PFSK-1 (cell line): ENCODE measurements at regions not wholly inside any gene's neighbourhood (a gene's known extent, or its start where the extent isn't known, plus 50 kb on each side); places are given as distances from the start of the nearest gene placed in this dataset.

Experiments used
- FOXP2 ChIP-seq: optimal IDR thresholded peaks from 2 replicates; pipeline ENCODE3; 2011; ENCODE audit warnings: borderline replicate concordance, control low read depth, inconsistent platforms; ENCODE audit not compliant: insufficient read depth; ENCODE audit errors: extremely low read length, extremely low read depth
- POLR2AphosphoS5 ChIP-seq: IDR thresholded peaks from 2 replicates; pipeline ENCODE4 v1.6.1; 2012; ENCODE audit warnings: low read depth, mild to moderate bottlenecking, control low read depth, low read length, moderate library complexity
- SIN3A ChIP-seq: IDR thresholded peaks from 2 replicates; pipeline ENCODE4 v1.6.1; 2012; ENCODE audit warnings: mild to moderate bottlenecking, low read length, moderate library complexity, borderline replicate concordance; ENCODE audit not compliant: insufficient read depth
- TAF1 ChIP-seq: IDR thresholded peaks from 2 replicates; pipeline ENCODE4 v1.6.1; 2012; ENCODE audit warnings: low read length, control low read depth, borderline replicate concordance; ENCODE audit not compliant: insufficient read depth
- TF ChIP-seq, protein P1 (sequence below), 2 experiments: IDR thresholded peaks; 2 replicates each; pipeline versions ENCODE4 v1.6.1 to v1.8.0; 2011 to 2012; ENCODE audit warnings: low read depth in 2 of 2, low read length in 2 of 2, control low read depth in 1 of 2, inconsistent platforms in 1 of 2, mild to moderate bottlenecking in 1 of 2, moderate library complexity in 1 of 2; ENCODE audit not compliant: insufficient read depth in 1 of 2

DNA sequence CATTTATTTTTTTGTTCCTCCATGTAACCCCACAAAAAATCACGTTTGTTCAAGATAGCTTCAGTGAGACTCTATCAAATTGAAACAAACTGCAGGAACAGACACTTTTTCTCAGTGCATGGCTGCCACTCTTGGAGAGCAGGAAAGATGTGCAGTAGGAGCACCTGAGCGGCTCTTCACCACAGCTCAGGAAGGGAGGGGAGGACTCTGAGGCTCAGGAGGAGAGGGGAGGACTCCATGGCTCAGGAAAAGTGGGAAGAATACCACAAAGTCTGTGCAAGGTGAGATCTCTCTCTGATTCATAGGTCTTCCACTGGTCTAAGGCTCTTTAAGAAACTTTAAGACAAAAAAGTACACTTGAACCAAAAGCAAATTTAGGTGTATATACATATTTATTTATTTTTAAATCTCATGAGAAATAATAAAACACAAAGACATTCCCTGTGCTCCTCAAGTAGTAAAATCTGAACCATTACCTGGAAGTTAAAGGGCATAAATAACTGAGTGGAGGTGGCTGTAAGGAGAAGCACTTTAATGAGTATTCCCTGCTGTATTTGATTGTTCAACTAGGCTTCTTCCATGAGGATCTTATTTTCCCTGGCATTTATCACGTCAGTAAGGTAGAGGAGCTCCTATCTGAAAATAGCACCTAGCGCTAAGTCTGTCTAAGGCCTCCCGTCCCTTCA lies 69.2 kb upstream of the CCN6 start:
- no peak for TF ChIP-seq POLR2AphosphoS5
- TF ChIP-seq TAF1: no peak
- TF ChIP-seq, protein P1, sequence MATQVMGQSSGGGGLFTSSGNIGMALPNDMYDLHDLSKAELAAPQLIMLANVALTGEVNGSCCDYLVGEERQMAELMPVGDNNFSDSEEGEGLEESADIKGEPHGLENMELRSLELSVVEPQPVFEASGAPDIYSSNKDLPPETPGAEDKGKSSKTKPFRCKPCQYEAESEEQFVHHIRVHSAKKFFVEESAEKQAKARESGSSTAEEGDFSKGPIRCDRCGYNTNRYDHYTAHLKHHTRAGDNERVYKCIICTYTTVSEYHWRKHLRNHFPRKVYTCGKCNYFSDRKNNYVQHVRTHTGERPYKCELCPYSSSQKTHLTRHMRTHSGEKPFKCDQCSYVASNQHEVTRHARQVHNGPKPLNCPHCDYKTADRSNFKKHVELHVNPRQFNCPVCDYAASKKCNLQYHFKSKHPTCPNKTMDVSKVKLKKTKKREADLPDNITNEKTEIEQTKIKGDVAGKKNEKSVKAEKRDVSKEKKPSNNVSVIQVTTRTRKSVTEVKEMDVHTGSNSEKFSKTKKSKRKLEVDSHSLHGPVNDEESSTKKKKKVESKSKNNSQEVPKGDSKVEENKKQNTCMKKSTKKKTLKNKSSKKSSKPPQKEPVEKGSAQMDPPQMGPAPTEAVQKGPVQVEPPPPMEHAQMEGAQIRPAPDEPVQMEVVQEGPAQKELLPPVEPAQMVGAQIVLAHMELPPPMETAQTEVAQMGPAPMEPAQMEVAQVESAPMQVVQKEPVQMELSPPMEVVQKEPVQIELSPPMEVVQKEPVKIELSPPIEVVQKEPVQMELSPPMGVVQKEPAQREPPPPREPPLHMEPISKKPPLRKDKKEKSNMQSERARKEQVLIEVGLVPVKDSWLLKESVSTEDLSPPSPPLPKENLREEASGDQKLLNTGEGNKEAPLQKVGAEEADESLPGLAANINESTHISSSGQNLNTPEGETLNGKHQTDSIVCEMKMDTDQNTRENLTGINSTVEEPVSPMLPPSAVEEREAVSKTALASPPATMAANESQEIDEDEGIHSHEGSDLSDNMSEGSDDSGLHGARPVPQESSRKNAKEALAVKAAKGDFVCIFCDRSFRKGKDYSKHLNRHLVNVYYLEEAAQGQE (IDR thresholded peaks at IDR 0.05; ENCODE audit: insufficient read depth in 1 of 2, low read depth in 2 of 2, low read length in 2 of 2): no peak
- no peak for TF ChIP-seq FOXP2
- TF ChIP-seq SIN3A: no peak
